ENCODE measurements at regions not wholly inside any gene's neighbourhood (a gene's known extent, or its start where the extent isn't known, plus 50 kb on each side); places are given as distances from the start of the nearest gene placed in this dataset.

- no peak for DNase-seq
Measured at GRCh38 chr2:226426292-226426736, 373.3 kb downstream of the IRS1 start.

- no peak for DNase-seq
Measured at GRCh38 chr2:226424971-226425370, 374.6 kb downstream of the IRS1 start.

- no peak for DNase-seq
Measured at GRCh38 chr2:226423498-226423960, 376.1 kb downstream of the IRS1 start.

GRCh38 chr2:226420646-226421045, 379.0 kb downstream of the IRS1 start:
- no peak for DNase-seq

GRCh38 chr2:226418521-226418920, 381.1 kb downstream of the IRS1 start:
- DNase-seq: no peak

GRCh38 chr2:226414335-226414734, 385.3 kb downstream of the IRS1 start:
- DNase-seq: no peak

GRCh38 chr2:226413498-226414130, 386.0 kb downstream of the IRS1 start:
- no peak for DNase-seq

- no peak for DNase-seq
Measured at GRCh38 chr2:226411727-226412360, 387.8 kb downstream of the IRS1 start.

- no peak for DNase-seq
Measured at GRCh38 chr2:226411205-226411604, 388.4 kb downstream of the IRS1 start.

- no peak for DNase-seq
Measured at GRCh38 chr2:226410247-226410835, 389.3 kb downstream of the IRS1 start.

- no peak for DNase-seq
Measured at GRCh38 chr2:226409134-226409533, 390.5 kb downstream of the IRS1 start.

GRCh38 chr2:226408141-226408540, 391.5 kb downstream of the IRS1 start:
- no peak for DNase-seq

GRCh38 chr2:226407135-226407534, 392.5 kb downstream of the IRS1 start:
- no peak for DNase-seq

- no peak for DNase-seq
Measured at GRCh38 chr2:226405465-226405864, 394.2 kb downstream of the IRS1 start.

- DNase-seq: no peak
Measured at GRCh38 chr2:226403369-226403768, 396.3 kb downstream of the IRS1 start.

- no peak for DNase-seq
Measured at GRCh38 chr2:226399006-226399405, 400.6 kb downstream of the IRS1 start.

GRCh38 chr2:226398580-226398979, 401.0 kb downstream of the IRS1 start:
- DNase-seq: no peak

GRCh38 chr2:226396541-226396940, 403.1 kb downstream of the IRS1 start:
- no peak for DNase-seq

GRCh38 chr2:226387499-226387942, 412.1 kb downstream of the IRS1 start:
- DNase-seq: no peak

- DNase-seq: no peak
Measured at GRCh38 chr2:226383461-226383860, 416.2 kb downstream of the IRS1 start.

- DNase-seq: no peak
Measured at GRCh38 chr2:226380679-226381078, 418.9 kb downstream of the IRS1 start.

GRCh38 chr2:226378753-226379705, 420.6 kb downstream of the IRS1 start:
- no peak for DNase-seq
